Liver (tissue), 3 donors: ENCODE measurements at regions not wholly inside any gene's neighbourhood (a gene's known extent, or its start where the extent isn't known, plus 50 kb on each side); places are given as distances from the start of the nearest gene placed in this dataset.

Experiments
- CTCF ChIP-seq: fragments of 150-350 bp; IDR thresholded peaks from 2 replicates; pipeline ENCODE4 v1.5.1; 2017; ENCODE audit warnings: improper control_type of control experiment, low read depth, low read length; ENCODE audit not compliant: missing input control
- EGR1 ChIP-seq, 2 donors: IDR thresholded peaks; 2 replicates each; pipeline ENCODE4 v1.6.1; 2016 to 2018; ENCODE audit warnings: antibody characterized with exemption in 2 of 2, low read depth in 2 of 2
- FOXA1 ChIP-seq: IDR thresholded peaks from 2 replicates; pipeline ENCODE4 v1.6.1; 2016; ENCODE audit warnings: antibody characterized with exemption
- GABPA ChIP-seq, 2 donors: IDR thresholded peaks in 1 of 2; conservative IDR thresholded peaks in 1 of 2; 2 replicates each; pipeline ENCODE4 v1.6.1; 2016; ENCODE audit warnings: antibody characterized with exemption in 2 of 2, mild to moderate bottlenecking in 1 of 2, moderate library complexity in 1 of 2
- HNF4A ChIP-seq, 2 donors: conservative IDR thresholded peaks; 2 replicates each; pipeline ENCODE4 v1.6.1; 2016; ENCODE audit warnings: antibody characterized with exemption in 2 of 2, mild to moderate bottlenecking in 2 of 2
- JUND ChIP-seq, 2 donors: IDR thresholded peaks; 2 replicates each; pipeline ENCODE4 v1.6.1; 2016; ENCODE audit warnings: antibody characterized with exemption in 2 of 2
- MAX ChIP-seq: IDR thresholded peaks from 2 replicates; pipeline ENCODE4 v1.6.1; 2016; ENCODE audit warnings: antibody characterized with exemption
- RAD21 ChIP-seq, 2 donors: IDR thresholded peaks; 2 replicates each; pipeline ENCODE4 v1.6.1; 2016; ENCODE audit warnings: antibody characterized with exemption in 2 of 2, mild to moderate bottlenecking in 2 of 2
- REST ChIP-seq: IDR thresholded peaks from 2 replicates; pipeline ENCODE4 v1.6.1; 2016; ENCODE audit warnings: antibody characterized with exemption, mild to moderate bottlenecking
- TAF1 ChIP-seq: conservative IDR thresholded peaks from 2 replicates; pipeline ENCODE4 v1.6.1; 2016; ENCODE audit warnings: antibody characterized with exemption, mild to moderate bottlenecking
- YY1 ChIP-seq: IDR thresholded peaks from 2 replicates; pipeline ENCODE4 v1.6.1; 2016; ENCODE audit warnings: antibody characterized with exemption, mild to moderate bottlenecking
- ZBTB33 ChIP-seq: IDR thresholded peaks from 2 replicates; pipeline ENCODE4 v1.6.1; 2016; ENCODE audit warnings: antibody characterized with exemption
- donor health status: healthy.
- donor health status: healthy.

GRCh38 chr12:113689047-113689610 lies 217.5 kb upstream of the LHX5 start:
- TF ChIP-seq FOXA1 (no peak), CTCF (no peak), EGR1 (IDR thresholded peaks at IDR 0.05; ENCODE audit: low read depth in 2 of 2) (no peak), JUND (IDR thresholded peaks at IDR 0.05) (no peak), TAF1 (no peak), REST (no peak), RAD21 (IDR thresholded peaks at IDR 0.05) (no peak), YY1 (no peak), ZBTB33 (no peak), GABPA (IDR thresholded peaks at IDR 0.05 in 1 of 2, conservative IDR thresholded peaks at IDR 0.05 in 1 of 2) (no peak), MAX (no peak), HNF4A (conservative IDR thresholded peaks at IDR 0.05) (no peak)
